NCI-H2227 (cell line): ENCODE measurements at regions not wholly inside any gene's neighbourhood (a gene's known extent, or its start where the extent isn't known, plus 50 kb on each side); places are given as distances from the start of the nearest gene placed in this dataset.
"Not testable (repeated sequence)": the region's sequence is repeated elsewhere in the genome, so short reads cannot be mapped to it uniquely, and the experiment has no call there.

Experiments used
- DNase-seq: peaks from one replicate; lab custom pipeline; 2025; ENCODE audit not compliant: unreplicated experiment; lab: John Stamatoyannopoulos, UW

GRCh38 chr16:29237495-29237894 is 169.0 kb downstream of the NPIPB11 start:
- not testable (repeated sequence) for DNase-seq

- DNase-seq = not testable (repeated sequence)
These were observed 169.5 kb downstream of the NPIPB11 start for GRCh38 chr16:29237023-29237422.

GRCh38 chr16:29235836-29236370 is 170.6 kb downstream of the NPIPB11 start:
- not testable (repeated sequence) for DNase-seq

- not testable (repeated sequence) for DNase-seq
These were observed 171.8 kb downstream of the NPIPB11 start for GRCh38 chr16:29234536-29235275.

GRCh38 chr16:29233705-29234404 is 172.7 kb downstream of the NPIPB11 start:
- DNase-seq = not testable (repeated sequence)

GRCh38 chr16:29232811-29233704 is 173.5 kb downstream of the NPIPB11 start:
- DNase-seq = no peak

DNA sequence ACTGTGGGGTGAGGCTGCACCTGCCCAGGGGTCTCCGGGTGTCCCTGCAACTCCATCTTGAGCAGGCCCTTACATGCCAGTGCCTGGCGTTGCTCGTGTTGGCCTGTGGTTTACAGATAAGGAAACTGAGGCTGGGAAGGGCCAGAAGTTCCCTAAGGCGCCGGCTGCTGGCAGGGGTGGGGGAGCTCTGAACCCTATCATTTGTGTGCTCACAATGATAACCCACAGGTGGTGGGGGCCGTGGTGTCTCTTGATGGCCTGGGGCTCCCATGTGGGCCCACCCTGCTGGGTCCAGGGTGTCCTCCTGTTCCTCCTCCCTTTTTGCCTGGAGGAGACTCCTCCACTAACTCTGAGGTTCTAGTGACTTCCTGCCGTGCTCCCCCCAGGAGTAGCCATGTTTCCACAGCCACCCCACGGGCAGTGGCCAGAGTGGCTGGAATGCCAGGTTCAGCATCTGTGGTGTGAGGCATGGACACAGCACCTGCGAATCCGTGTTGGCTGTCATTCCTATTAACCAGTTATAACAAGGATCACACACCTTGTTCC is 174.3 kb downstream of the NPIPB11 start:
- DNase-seq = not testable (repeated sequence)

DNA sequence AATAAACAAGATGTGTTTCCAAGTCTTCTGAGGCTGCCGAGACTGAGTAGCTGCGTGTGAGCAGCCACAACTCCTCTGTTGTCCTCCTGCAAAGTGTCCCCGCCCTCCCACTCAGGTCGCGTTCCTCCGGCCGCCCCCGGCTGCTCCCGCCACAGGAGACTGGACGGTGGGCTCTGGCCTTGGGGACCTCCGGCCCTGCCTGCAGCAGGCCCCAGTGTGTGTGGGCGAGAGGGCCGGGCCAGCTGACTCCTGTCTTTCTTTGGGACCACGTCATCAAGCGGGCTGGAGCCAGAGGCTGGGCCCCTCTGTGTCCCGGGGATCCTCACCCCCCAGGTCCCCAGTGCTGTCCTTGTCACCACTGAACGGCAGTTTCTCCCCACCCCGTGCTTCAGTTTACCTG is 175.3 kb downstream of the NPIPB11 start:
- no peak for DNase-seq

GRCh38 chr16:29230671-29231096 is 175.8 kb downstream of the NPIPB11 start:
- DNase-seq = no peak

DNA sequence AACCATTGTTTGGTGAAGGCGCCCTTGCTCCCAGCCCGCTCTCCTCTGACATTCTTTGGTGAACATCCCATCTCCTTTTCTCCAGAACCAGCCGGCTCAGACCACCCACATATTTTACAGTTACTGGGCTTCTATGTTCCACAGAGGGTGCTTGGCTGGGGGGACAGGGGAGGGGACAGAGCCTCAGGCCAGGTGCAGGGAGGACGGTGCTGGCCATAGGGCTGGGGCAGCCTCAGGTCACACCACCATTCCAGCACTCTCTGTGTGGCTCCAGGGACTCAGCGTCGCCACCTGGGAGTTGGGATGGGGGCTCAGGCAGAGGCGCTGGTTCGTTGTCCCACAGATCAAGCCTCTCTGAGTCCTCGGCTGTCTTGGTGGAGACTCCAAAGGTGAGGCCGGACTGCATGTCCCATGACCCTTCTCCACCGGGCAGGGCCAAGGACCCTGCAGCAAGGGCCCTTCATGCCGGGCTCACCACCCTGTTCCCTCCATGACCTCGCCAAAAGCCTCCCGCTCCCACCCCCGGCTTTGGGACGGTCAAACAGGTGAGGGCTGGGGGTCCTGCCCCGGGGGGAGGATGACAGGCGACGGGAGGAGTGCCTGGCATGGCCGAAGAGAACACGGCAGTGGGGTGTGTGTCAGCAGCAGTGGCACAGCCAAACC is 176.4 kb downstream of the NPIPB11 start:
- not testable (repeated sequence) for DNase-seq

DNA sequence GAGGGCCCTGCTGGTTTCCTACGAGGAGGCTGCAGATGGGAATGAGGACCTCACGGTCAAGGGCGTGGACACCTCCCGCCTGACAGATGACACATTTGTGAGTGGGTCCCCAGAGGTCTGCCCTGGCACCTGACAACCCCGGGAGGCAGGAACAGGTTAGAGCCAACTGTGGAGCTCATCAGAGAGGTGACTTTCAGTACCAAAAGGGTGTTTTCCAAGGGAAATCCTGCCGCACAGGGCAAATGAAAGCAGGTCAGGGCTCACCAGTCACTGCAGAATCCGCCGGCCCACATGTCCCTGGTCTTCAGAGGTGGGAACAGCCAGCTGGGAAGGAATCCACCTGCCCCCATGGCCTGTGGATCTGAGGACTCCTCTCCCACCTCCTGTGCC is 176.9 kb downstream of the NPIPB11 start:
- not testable (repeated sequence) for DNase-seq

DNA sequence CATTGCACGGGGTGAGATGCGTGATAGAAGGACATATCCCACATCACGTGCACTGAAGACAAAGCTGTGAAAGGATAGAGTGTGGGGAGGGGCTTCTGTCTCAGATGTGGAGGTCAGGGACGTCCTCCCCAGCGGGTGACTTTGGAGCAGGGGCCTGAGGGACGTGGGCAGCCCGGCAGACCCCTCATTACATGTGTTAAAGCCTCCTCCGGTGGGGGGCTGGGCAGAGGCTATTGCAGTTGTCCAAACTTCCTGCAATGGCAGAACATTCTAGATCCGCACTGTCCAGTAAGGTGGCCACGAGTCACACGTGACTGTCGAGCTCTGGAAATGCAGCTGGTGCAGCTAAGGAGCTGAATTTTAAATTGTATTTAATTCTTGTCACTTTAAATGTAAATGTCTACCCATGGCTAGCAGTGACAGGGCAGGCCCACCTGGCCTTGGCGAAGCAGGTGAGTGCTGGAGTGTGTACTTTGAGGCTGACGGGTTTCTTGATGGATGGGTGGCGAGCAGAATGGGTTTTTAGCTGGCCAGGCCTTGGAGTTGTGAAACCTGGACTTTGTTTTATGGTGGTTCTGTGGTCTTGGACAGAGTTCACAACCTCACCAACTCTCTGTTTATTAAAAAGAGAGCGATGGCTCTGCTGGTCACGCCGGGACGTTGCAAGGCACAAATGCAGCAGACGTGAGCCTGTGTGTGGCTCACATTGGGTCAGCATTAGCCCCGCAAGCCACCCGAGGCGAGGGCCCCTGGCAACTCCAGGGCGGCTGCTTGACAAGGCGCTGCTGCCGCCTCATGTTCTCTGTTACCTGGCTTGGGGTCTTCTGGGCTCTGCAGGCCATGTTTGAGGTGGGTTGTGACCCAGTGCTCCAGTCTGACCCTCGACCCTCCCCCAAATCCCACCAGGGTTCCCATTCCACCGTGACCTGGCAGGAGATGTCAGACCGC is 177.6 kb downstream of the NPIPB11 start:
- DNase-seq = not testable (repeated sequence)

DNA sequence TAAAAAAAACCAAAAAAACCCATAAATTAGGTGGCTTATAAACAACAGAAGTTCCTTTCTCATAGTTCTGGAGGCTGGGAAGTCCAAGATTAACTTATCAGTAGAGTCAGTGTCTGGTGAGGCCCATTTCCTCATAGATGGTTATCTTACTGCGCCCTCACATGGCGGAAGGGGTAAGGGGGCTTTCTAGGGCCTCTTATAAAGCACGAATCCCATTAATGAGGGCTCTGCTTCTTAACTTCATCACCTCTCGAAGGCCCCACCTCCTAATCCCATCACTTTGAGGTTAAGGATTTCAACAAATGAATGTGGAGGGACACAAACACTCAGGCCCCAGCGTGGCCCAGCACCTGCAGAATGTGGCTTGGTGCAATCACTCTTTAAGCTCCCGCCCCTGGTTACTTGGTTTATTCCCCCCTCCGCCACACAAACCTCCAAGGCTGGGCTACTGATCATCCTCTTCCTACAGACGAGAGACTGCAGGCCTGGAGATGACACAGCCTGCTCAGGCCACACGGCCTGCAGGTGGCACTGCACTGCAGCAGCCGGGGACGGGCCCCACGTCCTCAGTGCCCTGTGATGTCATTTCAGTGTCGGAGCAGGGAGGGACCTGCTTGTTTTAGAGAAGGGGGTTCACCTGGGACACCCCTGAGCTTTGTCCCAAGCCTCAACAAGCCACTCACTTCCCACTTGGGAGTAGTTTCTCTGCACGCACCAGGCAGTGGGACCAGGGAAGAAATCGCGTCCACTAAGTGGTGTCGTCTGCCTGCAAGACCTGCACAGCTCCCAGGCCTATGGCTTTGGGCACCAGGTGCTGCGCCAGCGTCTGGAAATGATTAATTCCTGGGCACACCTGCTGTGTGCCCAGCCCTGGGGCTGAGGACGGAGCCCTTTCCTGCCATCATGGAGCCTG is 178.5 kb downstream of the NPIPB11 start:
- DNase-seq = peak; percentile 16

- DNase-seq = no peak
These were observed 179.7 kb downstream of the NPIPB11 start for GRCh38 chr16:29226782-29227181.

- DNase-seq = not testable (repeated sequence)
These were observed 181.8 kb downstream of the NPIPB11 start for GRCh38 chr16:29224675-29225074.

DNA sequence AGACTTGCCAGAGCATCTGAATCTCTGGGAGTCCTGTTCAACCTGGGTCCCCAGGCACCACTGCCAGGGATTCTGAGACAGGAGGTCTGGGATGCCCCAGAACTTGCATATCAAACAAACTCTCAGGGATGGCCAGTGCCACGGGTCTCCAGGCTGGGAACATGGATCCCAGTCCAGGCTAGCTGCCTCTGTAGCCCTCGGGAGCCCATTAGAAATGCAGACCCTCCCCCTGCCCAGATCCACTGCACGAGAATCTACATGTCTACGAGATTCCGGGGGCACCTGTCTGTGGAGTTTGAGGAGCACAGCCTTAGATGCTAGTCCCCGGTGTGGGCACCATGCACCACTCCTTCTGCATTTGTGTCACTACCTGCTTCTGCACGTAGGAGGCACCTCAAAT is 183.9 kb downstream of the NPIPB11 start:
- not testable (repeated sequence) for DNase-seq

GRCh38 chr16:29222008-29222407 is 184.5 kb downstream of the NPIPB11 start:
- not testable (repeated sequence) for DNase-seq
